Femur (tissue), 1 donor: ENCODE measurements at regions not wholly inside any gene's neighbourhood (a gene's known extent, or its start where the extent isn't known, plus 50 kb on each side); places are given as distances from the start of the nearest gene placed in this dataset.

Experiments used
- DNase-seq: peaks from one replicate; pipeline ENCODE4 v3.0.0-alpha.2; 2017

GRCh38 chr13:40439928-40440327 is 226.5 kb downstream of the FOXO1 start:
- DNase-seq: no peak

DNA sequence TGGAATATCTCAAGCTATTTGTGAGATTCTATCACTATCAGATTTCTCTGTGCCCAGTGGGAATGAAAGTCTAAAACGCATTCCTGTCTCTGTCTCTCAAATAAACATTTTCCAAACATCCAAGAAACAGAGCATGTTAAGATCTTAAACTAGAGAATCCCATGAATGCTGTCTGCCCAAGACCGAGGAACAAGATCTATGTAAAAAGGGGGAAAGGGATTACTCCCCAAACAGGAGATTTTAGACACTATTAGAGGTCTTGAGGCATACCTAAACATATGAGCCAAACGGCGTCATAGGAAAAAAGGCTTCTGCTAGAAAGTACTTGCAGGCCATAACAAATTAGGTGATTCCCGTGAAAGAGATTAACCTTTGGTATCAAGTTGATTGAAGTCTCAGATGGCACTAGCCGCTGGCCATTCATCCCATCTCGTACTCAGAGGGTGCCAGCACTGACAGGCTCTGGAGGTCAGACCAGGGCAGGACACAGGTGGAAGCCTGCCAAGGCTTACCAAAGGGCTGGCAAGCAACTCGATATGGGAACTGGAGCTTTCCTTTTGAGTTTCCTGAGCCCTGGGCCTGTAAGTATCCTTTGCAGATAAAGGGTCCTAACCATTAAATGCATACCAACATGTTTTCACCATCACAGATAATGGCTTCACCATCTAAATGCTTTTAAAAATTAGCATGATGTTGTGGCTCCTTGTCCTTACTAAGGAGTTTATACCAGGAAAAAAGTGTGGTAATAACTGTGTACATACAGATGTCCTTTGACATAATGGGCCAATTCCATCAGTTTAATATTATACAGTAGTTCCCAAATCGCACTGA is 225.2 kb downstream of the FOXO1 start:
- DNase-seq: peak; percentile 73

DNA sequence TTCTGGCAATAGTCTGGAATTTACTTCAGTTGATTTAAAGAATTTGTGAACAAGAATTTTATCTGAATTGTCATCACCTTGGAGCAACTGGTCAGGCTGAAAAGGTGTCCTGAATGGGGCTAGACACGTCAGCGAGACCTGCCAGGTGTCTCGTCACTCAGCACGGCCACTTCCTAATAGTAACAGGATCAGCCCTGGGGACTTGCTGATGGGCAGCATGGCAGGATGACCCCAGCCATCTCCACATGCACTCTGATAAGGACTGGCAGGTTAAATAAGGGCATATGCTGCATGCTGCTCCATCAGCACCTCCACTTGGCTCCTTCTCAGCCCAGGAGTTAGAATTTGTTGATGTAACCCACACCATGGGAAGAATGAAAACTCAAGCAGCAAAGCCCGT is 224.2 kb downstream of the FOXO1 start:
- no peak for DNase-seq

DNA sequence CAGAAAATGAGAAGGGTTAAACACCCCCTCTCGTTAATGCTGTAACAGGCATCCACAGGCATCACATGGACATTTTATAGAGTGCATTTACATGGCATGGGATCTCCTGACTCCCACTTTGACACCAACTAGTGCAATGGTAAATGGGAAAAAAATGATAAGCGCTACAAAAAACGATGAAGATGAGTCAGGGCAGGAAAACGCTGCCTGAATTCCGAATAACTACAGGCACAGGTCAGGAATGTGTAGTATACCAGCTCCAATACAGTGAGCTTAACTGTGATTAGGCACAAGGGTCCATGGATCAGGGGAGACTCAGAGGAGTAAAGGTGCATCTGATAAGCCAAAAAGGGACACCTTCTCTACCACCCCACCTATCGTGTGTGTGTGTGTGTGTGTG is 223.6 kb downstream of the FOXO1 start:
- DNase-seq: no peak

GRCh38 chr13:40444241-40444640 is 222.2 kb downstream of the FOXO1 start:
- no peak for DNase-seq

- DNase-seq: peak; percentile 76
Measured at GRCh38 chr13:40445557-40445990, 220.9 kb downstream of the FOXO1 start.

DNA sequence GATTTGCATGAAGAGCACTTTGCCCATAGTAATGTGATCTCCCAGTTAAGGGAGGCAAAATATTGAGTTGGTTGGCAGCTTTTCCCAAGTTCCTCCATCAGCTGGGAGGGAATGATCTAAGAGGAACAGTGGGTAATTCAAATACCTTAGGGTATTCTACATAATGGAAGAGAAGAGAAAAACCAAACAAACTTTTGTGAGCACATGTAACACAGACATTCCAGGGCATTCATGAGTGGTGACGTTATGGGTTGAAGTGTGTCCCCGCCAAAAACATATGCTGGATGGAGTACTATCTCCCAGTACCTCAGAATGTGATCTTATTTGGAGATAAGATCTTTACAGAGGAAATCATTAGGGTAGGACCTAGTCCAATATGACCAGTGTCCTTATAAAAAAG is 220.1 kb downstream of the FOXO1 start:
- no peak for DNase-seq

DNA sequence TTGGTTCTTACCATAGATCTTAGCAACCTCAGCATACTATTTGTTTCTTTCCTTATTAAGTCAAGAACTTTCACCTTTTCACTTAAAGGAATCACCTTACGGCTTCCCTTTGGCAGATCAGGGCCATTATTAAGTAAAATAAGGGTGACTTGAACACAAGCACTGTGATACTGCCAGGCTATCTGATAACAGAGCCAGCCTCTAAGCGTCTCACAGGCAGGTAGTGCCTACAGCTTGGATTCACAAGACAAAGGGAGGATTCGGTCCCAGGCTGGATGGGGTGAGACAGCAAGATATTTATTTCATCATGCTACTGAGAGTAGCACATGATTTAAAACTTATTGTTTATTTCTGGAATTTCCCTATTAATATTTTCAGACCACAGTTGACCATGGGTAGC is 218.6 kb downstream of the FOXO1 start:
- no peak for DNase-seq

DNA sequence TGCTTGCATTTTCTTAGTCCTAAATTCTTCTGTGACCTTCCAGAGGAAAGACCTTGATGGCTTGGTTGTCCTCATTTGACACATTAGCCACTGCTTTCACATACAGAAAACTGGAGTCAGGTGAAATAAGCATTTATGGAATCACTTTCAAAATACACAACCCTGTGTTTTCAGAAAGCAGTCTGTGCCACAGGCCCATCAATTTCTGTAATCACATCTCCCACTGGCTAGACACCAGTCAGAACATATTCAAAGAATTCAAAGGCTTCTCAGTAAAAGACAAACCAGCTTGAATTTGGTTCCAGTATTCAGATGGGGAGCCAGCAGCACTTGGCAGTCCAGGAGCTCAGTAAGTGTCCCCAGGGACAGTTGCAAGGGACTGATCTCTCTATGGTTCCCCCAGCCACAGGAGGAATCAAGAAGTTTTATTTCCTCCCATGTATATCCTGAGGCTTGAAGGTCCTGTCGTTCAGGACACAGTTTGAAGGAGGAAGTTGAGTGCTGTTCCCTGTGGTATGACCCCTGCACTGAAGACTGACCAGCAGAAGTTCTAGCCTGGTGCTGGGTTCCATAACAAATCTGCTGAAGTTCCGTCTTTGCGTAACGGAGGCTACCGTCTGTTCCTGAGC is 214.3 kb downstream of the FOXO1 start:
- no peak for DNase-seq

- DNase-seq: no peak
Measured at GRCh38 chr13:40452741-40453334, 213.6 kb downstream of the FOXO1 start.

- no peak for DNase-seq
Measured at GRCh38 chr13:40453351-40454021, 213.0 kb downstream of the FOXO1 start.

DNA sequence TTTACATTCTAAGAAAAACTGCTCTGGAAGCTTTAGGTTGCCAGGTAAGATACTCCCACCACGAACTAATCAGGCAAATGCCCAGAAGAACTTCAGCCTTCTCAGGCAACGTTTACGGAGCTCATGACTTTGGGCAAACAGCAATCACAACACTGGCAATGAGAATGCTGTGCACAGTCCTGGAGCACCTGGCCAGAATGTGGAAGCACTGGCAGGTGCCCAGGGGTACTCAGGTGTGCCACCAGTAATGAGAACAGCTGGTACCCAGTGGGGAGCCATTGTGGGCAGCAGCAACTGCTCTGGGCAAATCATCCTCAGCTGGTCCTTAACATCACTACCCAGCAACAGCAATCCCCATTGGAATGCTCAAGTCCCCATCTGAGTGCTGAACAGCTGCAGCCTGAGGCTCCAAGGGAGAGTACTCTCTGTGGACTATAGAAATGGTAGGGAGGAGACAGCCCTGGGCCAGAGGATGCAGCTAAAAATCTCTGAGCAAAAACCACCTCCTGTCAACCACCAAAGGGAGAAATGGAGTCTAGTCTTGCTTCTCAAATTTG is 210.0 kb downstream of the FOXO1 start:
- no peak for DNase-seq

GRCh38 chr13:40456979-40457553 is 209.4 kb downstream of the FOXO1 start:
- DNase-seq: no peak

DNA sequence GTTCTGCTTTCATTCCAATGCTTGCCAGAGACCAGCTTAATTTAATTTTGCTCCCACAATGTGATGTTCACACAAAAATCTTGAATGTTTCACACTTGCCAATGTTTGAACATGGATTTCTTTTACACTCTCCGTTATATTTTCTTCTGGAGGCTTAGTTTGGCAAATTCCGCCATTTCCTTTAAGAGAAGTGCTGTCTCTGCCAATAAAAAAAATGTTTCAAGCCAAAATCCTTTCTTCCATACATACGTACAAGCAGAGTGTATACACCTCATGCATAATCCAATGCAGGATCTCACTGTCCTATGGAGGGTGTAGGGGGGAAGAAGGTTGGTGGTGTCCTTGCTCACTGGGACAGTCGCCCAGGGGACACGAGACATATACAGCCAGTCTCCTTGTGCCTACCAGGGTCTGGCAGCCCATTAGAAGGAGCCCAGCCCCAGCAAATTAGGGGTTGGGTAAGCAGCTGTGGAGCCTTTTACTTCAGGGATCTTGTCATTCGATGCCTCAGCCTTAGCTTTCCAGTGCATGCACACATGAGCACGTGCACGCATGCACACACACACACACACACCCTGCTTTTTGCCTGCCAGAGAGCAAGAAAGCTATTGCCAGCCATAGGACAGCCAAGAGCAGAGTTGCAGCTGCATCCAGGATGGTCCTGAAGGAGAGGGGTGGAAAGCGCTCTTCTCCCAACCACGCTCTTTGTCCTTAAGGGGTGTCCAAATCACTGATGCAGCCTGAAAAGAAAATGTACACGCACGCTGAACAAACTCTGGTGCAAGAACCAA is 208.3 kb downstream of the FOXO1 start:
- DNase-seq: peak; percentile 82

DNA sequence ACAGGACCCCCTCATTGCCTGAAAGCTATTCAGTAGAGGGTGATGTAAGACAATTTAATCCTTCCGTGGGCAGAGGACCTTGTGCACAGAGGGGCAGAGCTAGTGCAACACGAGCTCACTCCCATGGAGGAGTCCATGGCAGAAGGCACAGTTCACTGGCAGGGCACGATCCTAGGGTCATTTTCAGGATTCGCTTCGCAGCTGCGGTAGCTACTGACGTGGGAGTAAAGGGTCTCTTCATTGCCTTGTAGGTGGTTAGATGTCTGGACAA is 207.8 kb downstream of the FOXO1 start:
- no peak for DNase-seq

DNA sequence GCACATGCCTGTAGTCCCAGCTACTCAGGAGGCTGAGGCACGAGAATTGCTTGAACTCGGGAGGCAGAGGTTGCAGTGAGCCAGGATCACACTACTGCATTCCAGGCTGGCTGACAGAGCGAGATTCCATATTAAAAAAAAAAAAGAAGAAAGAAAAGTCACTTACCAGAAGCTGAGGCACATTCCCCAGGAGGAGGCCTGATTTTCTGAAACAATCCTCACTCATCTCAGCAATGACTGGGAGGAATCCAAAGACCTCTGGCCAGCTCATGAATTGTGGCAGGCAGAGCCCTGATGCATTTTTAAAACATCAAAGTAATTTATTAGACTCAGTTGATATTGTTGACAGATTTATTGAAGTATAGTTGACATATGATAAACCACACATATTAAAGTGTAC is 206.3 kb downstream of the FOXO1 start:
- no peak for DNase-seq

- DNase-seq: no peak
Measured at GRCh38 chr13:40464337-40465014, 202.0 kb downstream of the FOXO1 start.

DNA sequence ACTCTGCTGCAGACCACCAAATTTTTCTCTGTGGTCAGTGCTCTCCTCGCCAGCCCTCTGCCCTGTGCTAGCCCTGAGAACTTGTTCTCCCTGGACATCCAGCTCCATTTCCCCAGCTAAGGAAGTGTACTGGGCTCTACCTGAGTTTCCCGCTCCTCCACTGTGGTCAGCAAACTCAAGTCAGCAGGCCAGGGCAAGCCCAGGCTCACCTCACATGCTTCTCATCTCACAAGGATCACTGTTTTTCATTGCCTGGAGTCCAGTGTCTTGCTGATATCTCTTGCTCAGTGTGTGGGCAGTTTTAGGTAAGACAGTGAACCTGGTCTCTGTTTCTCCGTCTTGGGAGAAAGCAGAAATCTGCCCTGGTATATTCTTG is 201.4 kb downstream of the FOXO1 start:
- no peak for DNase-seq

GRCh38 chr13:40466272-40466671 is 200.2 kb downstream of the FOXO1 start:
- no peak for DNase-seq

- no peak for DNase-seq
Measured at GRCh38 chr13:40468227-40468838, 198.1 kb downstream of the FOXO1 start.

DNA sequence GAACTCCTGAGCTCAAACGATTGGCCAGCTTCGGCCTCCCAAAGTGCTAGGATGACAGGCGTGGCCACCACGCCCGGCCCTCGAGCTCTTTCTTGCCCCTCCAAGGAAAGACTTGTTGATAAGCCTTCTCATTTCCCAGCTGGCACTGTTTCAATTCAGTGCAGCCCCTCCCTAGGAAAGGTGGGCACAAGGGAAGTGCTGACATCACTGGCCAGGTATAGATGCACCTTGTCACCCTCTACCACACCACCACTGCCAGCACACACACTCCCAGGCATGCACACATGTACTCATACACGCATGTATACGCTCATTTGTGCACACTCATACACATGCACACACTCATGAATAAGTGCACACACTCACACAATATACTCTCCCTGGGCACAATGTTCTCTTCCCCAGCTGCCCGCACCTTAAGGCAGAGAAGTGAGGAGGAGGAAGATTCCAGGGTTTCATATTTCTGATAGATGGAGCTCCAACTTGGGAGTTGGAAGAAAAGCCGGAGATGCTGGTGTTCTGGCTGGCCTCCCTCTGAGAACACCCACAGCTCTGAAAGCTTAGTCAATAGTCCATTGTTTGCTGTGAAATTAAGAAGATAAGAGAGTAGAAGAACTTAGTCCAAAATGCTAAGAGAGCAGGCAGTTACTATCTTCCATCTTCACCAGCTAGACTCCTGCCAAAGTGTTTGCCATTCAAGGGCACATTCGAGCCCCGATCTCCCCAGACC is 196.7 kb downstream of the FOXO1 start:
- no peak for DNase-seq
